SK-N-SH (cell line): ENCODE measurements at regions not wholly inside any gene's neighbourhood (a gene's known extent, or its start where the extent isn't known, plus 50 kb on each side); places are given as distances from the start of the nearest gene placed in this dataset.

Source experiments
- CTCF ChIA-PET: fragments of 300-600, 350-600 bp; formaldehyde crosslinking; extraction: SDS; loops from one replicate; lab custom pipeline; 2021; lab: Yijun Ruan, JAX
- POLR2A ChIA-PET: fragments of 350-600 bp; sonication (Branson Sonifier 250); formaldehyde crosslinking; extraction: SDS; loops from one replicate; lab custom pipeline; 2020; ENCODE audit warnings: antibody characterized with exemption, inconsistent platforms; lab: Yijun Ruan, JAX
- DNase-seq: peaks from one replicate; pipeline ENCODE4 v3.0.0; 2012
- H2AFZ ChIP-seq: fragments of 200-600 bp; sonication (generic); 2 replicates; pipeline ENCODE4 v1.8.1; 2016; ENCODE audit warnings: antibody characterized with exemption, mild to moderate bottlenecking, low read depth
- H3F3A ChIP-seq: fragments of 200-600 bp; sonication (generic); replicated peaks from 2 replicates; pipeline ENCODE3; 2016; ENCODE audit warnings: antibody characterized with exemption, mild to moderate bottlenecking; ENCODE audit not compliant: insufficient read depth
- H3K27ac ChIP-seq, 2 experiments: fragments of 200-500 bp in 1 of 2; fragments of 200-600 bp in 1 of 2; sonication (Bioruptor generic) in 1 of 2; sonication (generic), shearing (Covaris generic) in 1 of 2; 2 replicates each; pipeline versions ENCODE4 v1.5.1 to v1.6.1; 2014 to 2016; ENCODE audit warnings: low read depth in 2 of 2, inconsistent platforms in 1 of 2, low read length in 1 of 2, mild to moderate bottlenecking in 1 of 2, mixed read lengths in 1 of 2
- H3K27me3 ChIP-seq: fragments of 200-600 bp; sonication (generic), shearing (Covaris generic); 2 replicates; pipeline ENCODE4 v1.6.1; 2016; ENCODE audit warnings: mixed run types; ENCODE audit not compliant: insufficient read depth
- H3K36me3 ChIP-seq, 2 experiments: fragments of 200-500 bp in 1 of 2; fragments of 200-600 bp in 1 of 2; sonication (Bioruptor generic) in 1 of 2; sonication (generic) in 1 of 2; replicated peaks in 1 of 2; 2 replicates each; pipeline versions ENCODE3 to v1.5.1; 2014 to 2016; ENCODE audit warnings: low read length in 1 of 2, mild to moderate bottlenecking in 1 of 2; ENCODE audit not compliant: insufficient read depth in 2 of 2, control insufficient read depth in 1 of 2
- H3K4me1 ChIP-seq, 2 experiments: fragments of 200-500 bp in 1 of 2; fragments of 200-600 bp in 1 of 2; sonication (Bioruptor generic) in 1 of 2; sonication (generic), shearing (Covaris generic) in 1 of 2; 2 replicates each; pipeline versions ENCODE4 v1.5.1 to v1.6.1; 2014 to 2016; ENCODE audit warnings: low read depth in 1 of 2, low read length in 1 of 2, mixed run types in 1 of 2; ENCODE audit not compliant: insufficient read depth in 2 of 2, control insufficient read depth in 1 of 2
- H3K4me2 ChIP-seq: fragments of 200-600 bp; sonication (generic), shearing (Covaris generic); 2 replicates; pipeline ENCODE4 v1.6.1; 2017; ENCODE audit warnings: mixed run types
- H3K4me3 ChIP-seq, 2 experiments: fragments of 200-500 bp in 1 of 2; fragments of 200-600 bp in 1 of 2; sonication (Bioruptor generic) in 1 of 2; sonication (generic), shearing (Covaris generic) in 1 of 2; 2 replicates each; pipeline versions ENCODE4 v1.5.1 to v1.8.1; 2014 to 2016; ENCODE audit warnings: low read depth in 2 of 2, inconsistent platforms in 1 of 2, low read length in 1 of 2, mild to moderate bottlenecking in 1 of 2, mixed read lengths in 1 of 2, moderate library complexity in 1 of 2
- H3K79me2 ChIP-seq: fragments of 200-600 bp; sonication (generic); 2 replicates; pipeline ENCODE4 v1.8.1; 2017; ENCODE audit warnings: mild to moderate bottlenecking; ENCODE audit not compliant: insufficient read depth
- H3K9ac ChIP-seq: fragments of 200-600 bp; sonication (generic); 2 replicates; pipeline ENCODE4 v1.6.1; 2017; ENCODE audit warnings: mixed run types
- H3K9me2 ChIP-seq: fragments of 200-600 bp; sonication (generic); 2 replicates; pipeline ENCODE4 v1.6.1; 2017; ENCODE audit warnings: mixed run types
- H3K9me3 ChIP-seq: fragments of 200-600 bp; sonication (generic); 2 replicates; pipeline ENCODE4 v1.6.1; 2017; ENCODE audit warnings: mixed run types, mild to moderate bottlenecking, moderate library complexity
- H4K20me1 ChIP-seq: fragments of 200-600 bp; sonication (generic); 2 replicates; pipeline ENCODE4 v1.6.1; 2017; ENCODE audit warnings: mild to moderate bottlenecking, mixed run types; ENCODE audit not compliant: insufficient read depth
- ELF1 ChIP-seq: IDR thresholded peaks from 2 replicates; pipeline ENCODE4 v1.4.0; 2012
- EP300 ChIP-seq, 2 experiments: IDR thresholded peaks; 2 replicates each; pipeline versions ENCODE4 v1.4.0 to v1.6.1; 2012; ENCODE audit warnings: borderline replicate concordance in 1 of 2, low read depth in 1 of 2, low read length in 1 of 2
- FOSL2 ChIP-seq: IDR thresholded peaks from 2 replicates; pipeline ENCODE4 v1.4.0; 2012; ENCODE audit warnings: low read depth, mild to moderate bottlenecking, moderate library complexity, borderline replicate concordance
- FOXJ3 ChIP-seq: sonication (generic); formaldehyde crosslinking; IDR thresholded peaks from 2 replicates; pipeline ENCODE4 v1.5.1; 2020; ENCODE audit warnings: mild to moderate bottlenecking, missing genetic modification reagents
- GABPA ChIP-seq: IDR thresholded peaks from 2 replicates; pipeline ENCODE4 v1.4.0; 2012; ENCODE audit warnings: low read depth, mild to moderate bottlenecking
- GATA2 ChIP-seq: sonication (generic); formaldehyde crosslinking; IDR thresholded peaks from 2 replicates; pipeline ENCODE4 v1.5.0; 2020; ENCODE audit warnings: mild to moderate bottlenecking, missing genetic modification reagents
- IRF3 ChIP-seq: fragments of 150-350 bp; IDR thresholded peaks from 2 replicates; pipeline ENCODE4 v1.6.1; 2016; ENCODE audit warnings: mild to moderate bottlenecking, low read depth, low read length
- JUND ChIP-seq: IDR thresholded peaks from 2 replicates; pipeline ENCODE4 v1.4.0; 2012
- MEF2A ChIP-seq: IDR thresholded peaks from 2 replicates; pipeline ENCODE4 v1.4.0; 2012; ENCODE audit warnings: low read depth, borderline replicate concordance
- MXI1 ChIP-seq: IDR thresholded peaks from 2 replicates; pipeline ENCODE4 v1.6.1; 2012; ENCODE audit warnings: mild to moderate bottlenecking, low read depth, low read length, improper control_type of control experiment
- NRF1 ChIP-seq: IDR thresholded peaks from 2 replicates; pipeline ENCODE4 v1.6.1; 2012; ENCODE audit warnings: low read depth, mild to moderate bottlenecking, low read length
- SIN3A ChIP-seq: IDR thresholded peaks from 2 replicates; pipeline ENCODE4 v1.6.1; 2012; ENCODE audit warnings: low read depth, mild to moderate bottlenecking, low read length, moderate library complexity, borderline replicate concordance
- TAF1 ChIP-seq: IDR thresholded peaks from 2 replicates; pipeline ENCODE4 v1.6.1; 2012; ENCODE audit warnings: low read depth, mild to moderate bottlenecking, low read length, moderate library complexity, borderline replicate concordance
- TCF12 ChIP-seq: IDR thresholded peaks from 2 replicates; pipeline ENCODE4 v1.4.0; 2012
- TEAD4 ChIP-seq: IDR thresholded peaks from 2 replicates; pipeline ENCODE4 v1.4.0; 2012; ENCODE audit warnings: mild to moderate bottlenecking, borderline replicate concordance; ENCODE audit not compliant: insufficient read depth
- USF1 ChIP-seq: IDR thresholded peaks from 2 replicates; pipeline ENCODE4 v1.4.0; 2012; ENCODE audit warnings: low read depth, borderline replicate concordance
- YY1 ChIP-seq: IDR thresholded peaks from 2 replicates; pipeline ENCODE4 v1.4.0; 2012; ENCODE audit warnings: low read depth, mild to moderate bottlenecking
- WGBS: methylation state at CpG from one replicate; pipeline ENCODE4 v1.1.6; 2017; ENCODE audit warnings: low lambda C conversion rate; 5-methylcytosine and 5-hydroxymethylcytosine counted together
- TF ChIP-seq, protein P1 (sequence below): IDR thresholded peaks from 2 replicates; pipeline ENCODE4 v1.6.1; 2012; ENCODE audit warnings: mild to moderate bottlenecking, low read depth, low read length, moderate library complexity
- TF ChIP-seq, protein P2 (sequence below): fragments of 200-600 bp; sonication (generic); IDR thresholded peaks from 2 replicates; pipeline ENCODE4 v1.6.1; 2017; ENCODE audit warnings: antibody characterized with exemption, mild to moderate bottlenecking, moderate library complexity
- TF ChIP-seq, protein P3 (sequence below): fragments of 150-350 bp; IDR thresholded peaks from 2 replicates; pipeline ENCODE4 v1.6.1; 2017; ENCODE audit warnings: antibody characterized with exemption, low read length, low read depth, borderline replicate concordance

DNA sequence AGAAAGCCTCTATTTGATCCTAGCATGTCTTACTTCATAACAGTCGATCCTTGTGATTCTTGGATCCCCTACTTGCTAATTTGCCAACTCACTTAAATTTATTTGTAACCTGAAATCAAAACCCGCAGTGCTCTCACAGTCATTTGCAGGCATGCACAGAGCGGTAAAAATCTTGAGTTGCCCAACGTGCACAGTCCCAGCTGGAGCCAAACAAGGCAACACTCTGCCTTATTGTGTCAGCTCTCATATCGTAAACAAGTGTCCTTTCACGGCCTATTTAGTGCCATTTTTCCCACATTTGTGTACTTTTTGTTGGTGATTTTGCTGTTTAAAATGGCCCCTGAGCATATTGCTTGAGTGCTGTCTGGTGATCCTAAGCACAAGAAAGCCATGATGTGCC, 511.3 kb upstream of the WWC1 start:
- no peaks in the 10 kb centered on the region for H3K36me3 ChIP-seq
- H3K4me2 ChIP-seq = no peak overlapping the region
- no peak overlapping the region for H3K27ac ChIP-seq
- H3K4me1 ChIP-seq = no peaks in the 10 kb centered on the region
- H3K4me3 ChIP-seq = no peak overlapping the region
- H3K9ac ChIP-seq = no peak overlapping the region
- CTCF ChIA-PET = no interaction called here
- no peaks in the 10 kb centered on the region for H3K79me2 ChIP-seq
- H2AFZ ChIP-seq = no peak overlapping the region
- H3K9me2 ChIP-seq = no peaks in the 10 kb centered on the region
- POLR2A ChIA-PET = no interaction called here
- 63% methylated on average over 6 of the region's 6 CpGs for WGBS
- no peaks in the 10 kb centered on the region for H3K9me3 ChIP-seq
- H3F3A ChIP-seq = no peaks in the 10 kb centered on the region
- DNase-seq = no peak
- H3K27me3 ChIP-seq = no peaks in the 10 kb centered on the region
- TF ChIP-seq TEAD4 (no peak), ELF1 (no peak), YY1 (no peak)
- no peaks in the 10 kb centered on the region for H4K20me1 ChIP-seq

DNA sequence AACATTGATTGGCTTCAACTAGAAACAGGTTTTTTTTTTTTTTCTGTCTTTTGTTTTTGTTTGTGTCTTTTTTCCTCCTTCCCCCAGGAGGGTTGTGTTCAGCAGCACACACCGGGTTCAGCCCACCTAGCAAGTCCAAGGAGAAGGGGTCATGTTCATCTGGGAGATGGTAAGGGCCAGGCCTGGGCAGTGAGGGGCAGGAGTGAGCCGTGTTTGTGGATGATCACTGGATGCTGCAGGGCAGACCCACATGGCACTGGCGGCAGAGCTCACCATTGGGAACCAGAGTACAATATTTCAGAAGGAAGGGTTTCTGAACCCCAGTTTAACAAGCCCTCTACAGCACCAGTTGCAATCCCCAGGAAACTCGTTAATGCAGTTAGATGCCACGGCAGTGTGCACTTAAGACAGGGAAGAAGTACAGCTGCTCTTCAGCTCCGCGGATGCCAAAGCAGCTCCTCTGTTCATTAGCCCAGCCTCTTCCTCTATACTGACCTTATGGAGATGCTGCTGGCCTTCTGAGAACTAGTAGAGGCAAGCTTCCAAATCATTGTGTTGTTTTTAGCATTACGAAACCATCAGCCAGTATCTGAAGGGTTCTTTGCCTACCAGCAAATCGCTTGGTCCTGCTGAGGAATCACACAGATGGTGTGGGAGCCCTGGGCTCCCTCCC, 508.2 kb upstream of the WWC1 start:
- POLR2A ChIA-PET = no interaction called here
- Histone ChIP-seq H3K36me3 (no peaks in the 10 kb centered on the region), H3K27ac (no peak overlapping the region), H3K79me2 (no peaks in the 10 kb centered on the region), H3K9ac (no peak overlapping the region), H3K9me2 (no peaks in the 10 kb centered on the region), H3F3A (no peaks in the 10 kb centered on the region), H2AFZ (no peak overlapping the region), H3K9me3 (no peaks in the 10 kb centered on the region), H3K4me1 (no peaks in the 10 kb centered on the region; a peak in 1 of 4 replicates), H3K4me3 (no peak overlapping the region), H3K27me3 (no peaks in the 10 kb centered on the region), H3K4me2 (no peak overlapping the region), H4K20me1 (no peaks in the 10 kb centered on the region)
- no peak for DNase-seq
- CTCF ChIA-PET = interaction anchor here (1.0 kb wide), 1 partner anchor 18 kb away, joined by 3 read pairs; no protein-coding TSS in a partner anchor
- WGBS = 60% methylated on average over 7 of the region's 9 CpGs
- TF ChIP-seq FOXJ3 (no peak), GATA2 (CRISPR knock-in tag) (no peak), MXI1 (no peak), JUND (no peak), FOSL2 (no peak), NRF1 (no peak), GABPA (no peak), IRF3 (no peak), USF1 (no peak), MEF2A (no peak), EP300 (IDR thresholded peaks at IDR 0.05; ENCODE audit: borderline replicate concordance in 1 of 2, low read depth in 1 of 2, low read length in 1 of 2) (no peak), TCF12 (no peak), YY1 (no peak), TAF1 (no peak), SIN3A (no peak)
- TF ChIP-seq, protein P1, sequence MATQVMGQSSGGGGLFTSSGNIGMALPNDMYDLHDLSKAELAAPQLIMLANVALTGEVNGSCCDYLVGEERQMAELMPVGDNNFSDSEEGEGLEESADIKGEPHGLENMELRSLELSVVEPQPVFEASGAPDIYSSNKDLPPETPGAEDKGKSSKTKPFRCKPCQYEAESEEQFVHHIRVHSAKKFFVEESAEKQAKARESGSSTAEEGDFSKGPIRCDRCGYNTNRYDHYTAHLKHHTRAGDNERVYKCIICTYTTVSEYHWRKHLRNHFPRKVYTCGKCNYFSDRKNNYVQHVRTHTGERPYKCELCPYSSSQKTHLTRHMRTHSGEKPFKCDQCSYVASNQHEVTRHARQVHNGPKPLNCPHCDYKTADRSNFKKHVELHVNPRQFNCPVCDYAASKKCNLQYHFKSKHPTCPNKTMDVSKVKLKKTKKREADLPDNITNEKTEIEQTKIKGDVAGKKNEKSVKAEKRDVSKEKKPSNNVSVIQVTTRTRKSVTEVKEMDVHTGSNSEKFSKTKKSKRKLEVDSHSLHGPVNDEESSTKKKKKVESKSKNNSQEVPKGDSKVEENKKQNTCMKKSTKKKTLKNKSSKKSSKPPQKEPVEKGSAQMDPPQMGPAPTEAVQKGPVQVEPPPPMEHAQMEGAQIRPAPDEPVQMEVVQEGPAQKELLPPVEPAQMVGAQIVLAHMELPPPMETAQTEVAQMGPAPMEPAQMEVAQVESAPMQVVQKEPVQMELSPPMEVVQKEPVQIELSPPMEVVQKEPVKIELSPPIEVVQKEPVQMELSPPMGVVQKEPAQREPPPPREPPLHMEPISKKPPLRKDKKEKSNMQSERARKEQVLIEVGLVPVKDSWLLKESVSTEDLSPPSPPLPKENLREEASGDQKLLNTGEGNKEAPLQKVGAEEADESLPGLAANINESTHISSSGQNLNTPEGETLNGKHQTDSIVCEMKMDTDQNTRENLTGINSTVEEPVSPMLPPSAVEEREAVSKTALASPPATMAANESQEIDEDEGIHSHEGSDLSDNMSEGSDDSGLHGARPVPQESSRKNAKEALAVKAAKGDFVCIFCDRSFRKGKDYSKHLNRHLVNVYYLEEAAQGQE = no peak
- TF ChIP-seq, protein P2, sequence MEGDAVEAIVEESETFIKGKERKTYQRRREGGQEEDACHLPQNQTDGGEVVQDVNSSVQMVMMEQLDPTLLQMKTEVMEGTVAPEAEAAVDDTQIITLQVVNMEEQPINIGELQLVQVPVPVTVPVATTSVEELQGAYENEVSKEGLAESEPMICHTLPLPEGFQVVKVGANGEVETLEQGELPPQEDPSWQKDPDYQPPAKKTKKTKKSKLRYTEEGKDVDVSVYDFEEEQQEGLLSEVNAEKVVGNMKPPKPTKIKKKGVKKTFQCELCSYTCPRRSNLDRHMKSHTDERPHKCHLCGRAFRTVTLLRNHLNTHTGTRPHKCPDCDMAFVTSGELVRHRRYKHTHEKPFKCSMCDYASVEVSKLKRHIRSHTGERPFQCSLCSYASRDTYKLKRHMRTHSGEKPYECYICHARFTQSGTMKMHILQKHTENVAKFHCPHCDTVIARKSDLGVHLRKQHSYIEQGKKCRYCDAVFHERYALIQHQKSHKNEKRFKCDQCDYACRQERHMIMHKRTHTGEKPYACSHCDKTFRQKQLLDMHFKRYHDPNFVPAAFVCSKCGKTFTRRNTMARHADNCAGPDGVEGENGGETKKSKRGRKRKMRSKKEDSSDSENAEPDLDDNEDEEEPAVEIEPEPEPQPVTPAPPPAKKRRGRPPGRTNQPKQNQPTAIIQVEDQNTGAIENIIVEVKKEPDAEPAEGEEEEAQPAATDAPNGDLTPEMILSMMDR = no peak
- TF ChIP-seq, protein P3, sequence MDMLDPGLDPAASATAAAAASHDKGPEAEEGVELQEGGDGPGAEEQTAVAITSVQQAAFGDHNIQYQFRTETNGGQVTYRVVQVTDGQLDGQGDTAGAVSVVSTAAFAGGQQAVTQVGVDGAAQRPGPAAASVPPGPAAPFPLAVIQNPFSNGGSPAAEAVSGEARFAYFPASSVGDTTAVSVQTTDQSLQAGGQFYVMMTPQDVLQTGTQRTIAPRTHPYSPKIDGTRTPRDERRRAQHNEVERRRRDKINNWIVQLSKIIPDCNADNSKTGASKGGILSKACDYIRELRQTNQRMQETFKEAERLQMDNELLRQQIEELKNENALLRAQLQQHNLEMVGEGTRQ = no peak
